ENCODE measurements at regions not wholly inside any gene's neighbourhood (a gene's known extent, or its start where the extent isn't known, plus 50 kb on each side); places are given as distances from the start of the nearest gene placed in this dataset.

- no peak for TF ChIP-seq AFF4 (CRISPR knock-in tag; IDR thresholded peaks at IDR 0.05)
- TF ChIP-seq ZNF570 (CRISPR knock-in tag; IDR thresholded peaks at IDR 0.05; ENCODE audit: borderline replicate concordance): no peak
- no peak for TF ChIP-seq HNRNPUL1 (IDR thresholded peaks at IDR 0.05; ENCODE audit: low read depth, low read length)
- no peak for TF ChIP-seq ZNF670 (CRISPR knock-in tag; IDR thresholded peaks at IDR 0.05; ENCODE audit: borderline replicate concordance)
- TF ChIP-seq, protein P1, sequence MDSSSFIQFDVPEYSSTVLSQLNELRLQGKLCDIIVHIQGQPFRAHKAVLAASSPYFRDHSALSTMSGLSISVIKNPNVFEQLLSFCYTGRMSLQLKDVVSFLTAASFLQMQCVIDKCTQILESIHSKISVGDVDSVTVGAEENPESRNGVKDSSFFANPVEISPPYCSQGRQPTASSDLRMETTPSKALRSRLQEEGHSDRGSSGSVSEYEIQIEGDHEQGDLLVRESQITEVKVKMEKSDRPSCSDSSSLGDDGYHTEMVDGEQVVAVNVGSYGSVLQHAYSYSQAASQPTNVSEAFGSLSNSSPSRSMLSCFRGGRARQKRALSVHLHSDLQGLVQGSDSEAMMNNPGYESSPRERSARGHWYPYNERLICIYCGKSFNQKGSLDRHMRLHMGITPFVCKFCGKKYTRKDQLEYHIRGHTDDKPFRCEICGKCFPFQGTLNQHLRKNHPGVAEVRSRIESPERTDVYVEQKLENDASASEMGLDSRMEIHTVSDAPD (CRISPR knock-in tag; IDR thresholded peaks at IDR 0.05): no peak
- TF ChIP-seq IRX3 (CRISPR knock-in tag; IDR thresholded peaks at IDR 0.05; ENCODE audit: borderline replicate concordance, low read depth): no peak
- TF ChIP-seq, protein P2, sequence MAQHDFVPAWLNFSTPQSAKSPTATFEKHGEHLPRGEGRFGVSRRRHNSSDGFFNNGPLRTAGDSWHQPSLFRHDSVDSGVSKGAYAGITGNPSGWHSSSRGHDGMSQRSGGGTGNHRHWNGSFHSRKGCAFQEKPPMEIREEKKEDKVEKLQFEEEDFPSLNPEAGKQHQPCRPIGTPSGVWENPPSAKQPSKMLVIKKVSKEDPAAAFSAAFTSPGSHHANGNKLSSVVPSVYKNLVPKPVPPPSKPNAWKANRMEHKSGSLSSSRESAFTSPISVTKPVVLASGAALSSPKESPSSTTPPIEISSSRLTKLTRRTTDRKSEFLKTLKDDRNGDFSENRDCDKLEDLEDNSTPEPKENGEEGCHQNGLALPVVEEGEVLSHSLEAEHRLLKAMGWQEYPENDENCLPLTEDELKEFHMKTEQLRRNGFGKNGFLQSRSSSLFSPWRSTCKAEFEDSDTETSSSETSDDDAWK (CRISPR knock-in tag; IDR thresholded peaks at IDR 0.05): no peak
- TF ChIP-seq YY1 (IDR thresholded peaks at IDR 0.05; ENCODE audit: insufficient read depth, insufficient replicate concordance, low read depth, low read length): no peak
- TF ChIP-seq DNMT1 (CRISPR knock-in tag; IDR thresholded peaks at IDR 0.05): no peak
- TF ChIP-seq IKZF1 (IDR thresholded peaks at IDR 0.05): no peak
- no peak for TF ChIP-seq ZNF160 (CRISPR knock-in tag; IDR thresholded peaks at IDR 0.05)
These were observed 1095.5 kb upstream of the IGFBP7 start (continued) for GRCh38 chr4:58205446-58206235.

Measured in HepG2 (cell line).